ENCODE measurements at regions not wholly inside any gene's neighbourhood (a gene's known extent, or its start where the extent isn't known, plus 50 kb on each side); places are given as distances from the start of the nearest gene placed in this dataset.

GRCh38 chr2:175729049-175729706, 272.9 kb downstream of the LNPK start:
- TF ChIP-seq ARNTL (CRISPR knock-in tag; IDR thresholded peaks at IDR 0.05; ENCODE audit: borderline replicate concordance, low read depth): no peak
- TF ChIP-seq, protein P1, sequence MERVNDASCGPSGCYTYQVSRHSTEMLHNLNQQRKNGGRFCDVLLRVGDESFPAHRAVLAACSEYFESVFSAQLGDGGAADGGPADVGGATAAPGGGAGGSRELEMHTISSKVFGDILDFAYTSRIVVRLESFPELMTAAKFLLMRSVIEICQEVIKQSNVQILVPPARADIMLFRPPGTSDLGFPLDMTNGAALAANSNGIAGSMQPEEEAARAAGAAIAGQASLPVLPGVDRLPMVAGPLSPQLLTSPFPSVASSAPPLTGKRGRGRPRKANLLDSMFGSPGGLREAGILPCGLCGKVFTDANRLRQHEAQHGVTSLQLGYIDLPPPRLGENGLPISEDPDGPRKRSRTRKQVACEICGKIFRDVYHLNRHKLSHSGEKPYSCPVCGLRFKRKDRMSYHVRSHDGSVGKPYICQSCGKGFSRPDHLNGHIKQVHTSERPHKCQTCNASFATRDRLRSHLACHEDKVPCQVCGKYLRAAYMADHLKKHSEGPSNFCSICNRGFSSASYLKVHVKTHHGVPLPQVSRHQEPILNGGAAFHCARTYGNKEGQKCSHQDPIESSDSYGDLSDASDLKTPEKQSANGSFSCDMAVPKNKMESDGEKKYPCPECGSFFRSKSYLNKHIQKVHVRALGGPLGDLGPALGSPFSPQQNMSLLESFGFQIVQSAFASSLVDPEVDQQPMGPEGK (CRISPR knock-in tag; IDR thresholded peaks at IDR 0.05; ENCODE audit: borderline replicate concordance): no peak
- no peak for TF ChIP-seq ESRRG (CRISPR knock-in tag; IDR thresholded peaks at IDR 0.05)
- TF ChIP-seq TCF4 (CRISPR knock-in tag; IDR thresholded peaks at IDR 0.05; ENCODE audit: borderline replicate concordance): no peak
- TF ChIP-seq CSRNP3 (CRISPR knock-in tag; IDR thresholded peaks at IDR 0.05): no peak
- TF ChIP-seq GLIS3 (CRISPR knock-in tag; IDR thresholded peaks at IDR 0.05): no peak
- no peak for TF ChIP-seq BACH2 (CRISPR knock-in tag; IDR thresholded peaks at IDR 0.05; ENCODE audit: borderline replicate concordance)
- no peak for TF ChIP-seq RARB (CRISPR knock-in tag; IDR thresholded peaks at IDR 0.05)
